K562 (cell line): ENCODE measurements at regions not wholly inside any gene's neighbourhood (a gene's known extent, or its start where the extent isn't known, plus 50 kb on each side); places are given as distances from the start of the nearest gene placed in this dataset.

ENCODE experiments used
- ATAC-seq: fragments of 200-7000 bp; cut with Tn5 transposase; 3 replicates; pipeline ENCODE4 v1.9.1; 2020; ENCODE audit warnings: moderate library complexity
- BruUV-seq: library from RNA; stranded (reverse); fragments of 400-500 nt; replicated peaks from 2 replicates; lab custom pipeline; 2021; lab: Mats Ljungman, UMichigan
- CTCF ChIA-PET: fragments of 300-600 bp; formaldehyde crosslinking; extraction: SDS; loops from one replicate; lab custom pipeline; 2021; ENCODE audit warnings: low intra/inter-chr PET ratio; lab: Yijun Ruan, JAX
- POLR2A ChIA-PET: fragments of 300-600, 350-650 bp; sonication (Branson Sonifier 250); formaldehyde crosslinking; extraction: SDS; loops from one replicate; lab custom pipeline; 2021; ENCODE audit warnings: antibody characterized with exemption, inconsistent platforms; lab: Yijun Ruan, JAX
- DNase-seq, 4 experiments: peaks; one replicate each; pipeline versions ENCODE4 v3.0.0 to v3.0.0-alpha.2; 2011 to 2018; ENCODE audit warnings: low spot score in 3 of 4, mixed read lengths in 3 of 4; ENCODE audit errors: extremely low read depth in 1 of 4
- FAIRE-seq: peaks from 2 replicates; lab custom pipeline; 2011; peaks lifted over from hg19 to GRCh38; lab: Jason Lieb, UNC
- H2AFZ ChIP-seq: 2 replicates; pipeline ENCODE4 v1.6.0; 2011; ENCODE audit warnings: low read depth, low read length, control low read depth, inconsistent platforms
- H3K27ac ChIP-seq: fragments of 200-600 bp; 3 replicates; pipeline ENCODE4 v1.8.0; 2011; ENCODE audit warnings: low read depth, mild to moderate bottlenecking, control low read depth, inconsistent platforms, low read length, moderate library complexity, mixed read lengths; ENCODE audit errors: extremely low read depth
- H3K27me3 ChIP-seq, 2 experiments: fragments of 300-600 bp in 1 of 2; 2 replicates in 1 of 2; 3 replicates in 1 of 2; pipeline versions ENCODE4 v1.6.0 to v1.8.0; 2011; ENCODE audit warnings: inconsistent platforms in 2 of 2, low read length in 2 of 2, mild to moderate bottlenecking in 1 of 2, mixed read lengths in 1 of 2, moderate library complexity in 1 of 2; ENCODE audit not compliant: control insufficient read depth in 2 of 2, insufficient read depth in 2 of 2
- H3K36me3 ChIP-seq: fragments of 300-600 bp; 3 replicates; pipeline ENCODE4 v1.8.0; 2011; ENCODE audit warnings: mild to moderate bottlenecking, low read length, inconsistent platforms; ENCODE audit not compliant: control insufficient read depth, insufficient read depth
- H3K4me1 ChIP-seq, 2 experiments: fragments of 200-600 bp in 1 of 2; replicated peaks in 1 of 2; 2 replicates in 1 of 2; 3 replicates in 1 of 2; pipeline versions ENCODE4 v1.5.1 to v1.8.0; 2011; ENCODE audit warnings: inconsistent platforms in 2 of 2, low read length in 2 of 2, mild to moderate bottlenecking in 1 of 2, mixed read lengths in 1 of 2, moderate library complexity in 1 of 2; ENCODE audit not compliant: control insufficient read depth in 2 of 2, insufficient read depth in 2 of 2
- H3K4me2 ChIP-seq: 2 replicates; pipeline ENCODE4 v1.6.1; 2011; ENCODE audit warnings: low read length, control low read depth, inconsistent platforms, mixed read lengths; ENCODE audit not compliant: insufficient read depth
- H3K4me3 ChIP-seq: fragments of 200-600 bp; sonication (generic), shearing (Covaris generic); 2 replicates; pipeline ENCODE4 v1.5.1; 2016; ENCODE audit warnings: control low read depth, inconsistent platforms
- H3K79me2 ChIP-seq: fragments of 200-600 bp; 3 replicates; pipeline ENCODE4 v1.8.0; 2011; ENCODE audit warnings: low read length, inconsistent platforms; ENCODE audit not compliant: control insufficient read depth, insufficient read depth
- H3K9ac ChIP-seq, 2 experiments: 2 replicates each; pipeline versions ENCODE4 v1.6.0 to v1.6.1; 2011; ENCODE audit warnings: low read depth in 2 of 2, low read length in 2 of 2, control low read depth in 1 of 2, inconsistent platforms in 1 of 2, mild to moderate bottlenecking in 1 of 2, mixed read lengths in 1 of 2; ENCODE audit not compliant: insufficient read depth in 1 of 2
- H3K9me1 ChIP-seq: one replicate; pipeline ENCODE4 v1.6.0; 2011; ENCODE audit warnings: inconsistent platforms, mild to moderate bottlenecking, low read length, moderate library complexity; ENCODE audit not compliant: control insufficient read depth, insufficient read depth
- H3K9me3 ChIP-seq: replicated peaks from 2 replicates; pipeline ENCODE4 v1.5.1; 2011; ENCODE audit warnings: low read depth, low read length, inconsistent platforms; ENCODE audit not compliant: control insufficient read depth, insufficient read depth
- H4K20me1 ChIP-seq: replicated peaks from 2 replicates; pipeline ENCODE4 v1.6.1; 2011; ENCODE audit warnings: low read length, inconsistent platforms, mixed read lengths; ENCODE audit not compliant: control insufficient read depth, insufficient read depth
- BACH1 ChIP-seq: fragments of 200-800 bp; sonication (Bioruptor generic); IDR thresholded peaks from 2 replicates; pipeline ENCODE4 v1.6.1; 2016; ENCODE audit warnings: missing genetic modification characterization, missing compliant biosample characterization
- BRD4 ChIP-seq: fragments of 200-600 bp; sonication (generic); IDR thresholded peaks from 2 replicates; pipeline ENCODE4 v1.6.1; 2017; ENCODE audit warnings: inconsistent platforms
- CTBP1 ChIP-seq: fragments of 450-650 bp; IDR thresholded peaks from 2 replicates; pipeline ENCODE4 v1.6.1; 2016; ENCODE audit warnings: borderline replicate concordance
- ETV5 ChIP-seq: sonication (generic); formaldehyde crosslinking; IDR thresholded peaks from 2 replicates; pipeline ENCODE4 v1.4.0; 2020; ENCODE audit warnings: low read depth, mild to moderate bottlenecking, missing genetic modification reagents
- GTF3C2 ChIP-seq: IDR thresholded peaks from 3 replicates; pipeline ENCODE4 v1.6.1; 2011; ENCODE audit warnings: borderline replicate concordance, mild to moderate bottlenecking, moderate library complexity; ENCODE audit not compliant: insufficient read length; ENCODE audit errors: extremely low read depth
- HIVEP1 ChIP-seq: fragments of 250-450 bp; sonication (Bioruptor Pico); IDR thresholded peaks from 2 replicates; pipeline ENCODE4 v1.4.0; 2020; ENCODE audit warnings: mild to moderate bottlenecking
- HMGXB4 ChIP-seq: sonication (generic); formaldehyde crosslinking; IDR thresholded peaks from 2 replicates; pipeline ENCODE4 v1.8.1; 2023; ENCODE audit warnings: mild to moderate bottlenecking, missing genetic modification reagents
- ILK ChIP-seq: fragments of 450-650 bp; IDR thresholded peaks from 2 replicates; pipeline ENCODE4 v1.6.1; 2016; ENCODE audit warnings: missing genetic modification characterization, low read depth, mild to moderate bottlenecking, missing compliant biosample characterization, moderate library complexity, borderline replicate concordance
- NELFE ChIP-seq: IDR thresholded peaks from 2 replicates; pipeline ENCODE4 v1.6.1; 2011; ENCODE audit warnings: mild to moderate bottlenecking; ENCODE audit not compliant: insufficient read depth, insufficient read length
- NFXL1 ChIP-seq: fragments of 450-650 bp; formaldehyde crosslinking; IDR thresholded peaks from 2 replicates; pipeline ENCODE4 v1.4.0; 2021; ENCODE audit warnings: mild to moderate bottlenecking
- RREB1 ChIP-seq: fragments of 250-450 bp; sonication (Bioruptor Pico); IDR thresholded peaks from 2 replicates; pipeline ENCODE4 v1.4.0; 2020
- TARDBP ChIP-seq: fragments of 450-650 bp; IDR thresholded peaks from 2 replicates; pipeline ENCODE4 v1.6.1; 2016
- WGBS: fragments of 100-300 bp; shearing (Covaris generic); methylation state at CpG from one replicate; pipeline ENCODE4 v1.1.6; 2016; ENCODE audit warnings: low coverage, mixed read lengths; ENCODE audit not compliant: insufficient coverage; ENCODE audit errors: missing lambda C conversion rate; 5-methylcytosine and 5-hydroxymethylcytosine counted together
- in situ Hi-C: fragments of 300-500 bp; cut with MboI; formaldehyde crosslinking; loops from 4 replicates; pipeline ENCODE4 v1.15.0; 2018; ENCODE audit warnings: inconsistent platforms, mixed read lengths
- intact Hi-C: fragments of 100-400 bp; cut with micrococcal nuclease; formaldehyde crosslinking; loops from 2 replicates; pipeline ENCODE4 v1.14.2; 2022

GRCh38 chr13:34431827-34432581 is 510.1 kb upstream of the NBEA start:
- Histone ChIP-seq H3K27ac (no peak overlapping the region), H4K20me1 (no peaks in the 10 kb centered on the region), H3K9me1 (no peaks in the 10 kb centered on the region), H3K4me1 (no peaks in the 10 kb centered on the region), H3K79me2 (no peaks in the 10 kb centered on the region), H3K9ac (no peak overlapping the region), H3K4me3 (no peak overlapping the region), H3K4me2 (no peak overlapping the region), H3K27me3 (no peaks in the 10 kb centered on the region), H2AFZ (no peak overlapping the region), H3K36me3 (no peaks in the 10 kb centered on the region), H3K9me3 (no peaks in the 10 kb centered on the region)
- ChIA-PET CTCF (no interaction called here), POLR2A (no interaction called here)
- DNase-seq (no peak), FAIRE-seq (no peak), ATAC-seq (no peak)
- 0% methylated on average over 2 of the region's 2 CpGs for WGBS
- in situ Hi-C loops (no loop called here), intact Hi-C loops (no loop called here)
- BruUV-seq: no TSS peak
- TF ChIP-seq RREB1 (CRISPR knock-in tag) (no peak), BACH1 (tag) (no peak), CTBP1 (no peak), NELFE (no peak), HIVEP1 (CRISPR knock-in tag) (no peak), ETV5 (CRISPR knock-in tag) (no peak), GTF3C2 (no peak), HMGXB4 (no peak), BRD4 (no peak), NFXL1 (CRISPR knock-in tag) (no peak), ILK (tag) (no peak), TARDBP (no peak)
